Upper lobe of right lung (tissue), 1 donor: ENCODE measurements at regions not wholly inside any gene's neighbourhood (a gene's known extent, or its start where the extent isn't known, plus 50 kb on each side); places are given as distances from the start of the nearest gene placed in this dataset.

ENCODE experiments used
- ATAC-seq: fragments of 200-7000 bp; cut with Tn5 transposase; one replicate; pipeline ENCODE4 v1.9.1; 2020; ENCODE audit warnings: mild to moderate bottlenecking, moderate library complexity
- DNase-seq: peaks from one replicate; pipeline ENCODE4 v3.0.0-alpha.2; 2020
- H3K27ac ChIP-seq: fragments of 200-600 bp; one replicate; pipeline ENCODE4 v1.8.0; 2022
- H3K27me3 ChIP-seq: fragments of 200-600 bp; one replicate; pipeline ENCODE4 v1.8.0; 2022; ENCODE audit warnings: mild to moderate bottlenecking
- H3K36me3 ChIP-seq: fragments of 200-600 bp; one replicate; pipeline ENCODE4 v1.8.0; 2022
- H3K4me1 ChIP-seq: fragments of 200-600 bp; one replicate; pipeline ENCODE4 v1.8.0; 2022
- H3K4me3 ChIP-seq: fragments of 200-600 bp; one replicate; pipeline ENCODE4 v1.8.0; 2022; ENCODE audit warnings: mild to moderate bottlenecking
- H3K9me3 ChIP-seq: fragments of 200-600 bp; one replicate; pipeline ENCODE4 v1.8.0; 2022
- intact Hi-C: fragments of 100-400 bp; cut with DNase I; formaldehyde crosslinking; loops from one replicate; pipeline ENCODE4 v1.11.0; 2022
- TF ChIP-seq, protein P1 (sequence below): fragments of 200-600 bp; IDR thresholded peaks from one replicate; pipeline ENCODE4 v1.8.0; 2022; ENCODE audit warnings: antibody characterized with exemption
- donor health status: DM: no; HTN: yes; CAD: no; lungs with severe emphysema.

DNA sequence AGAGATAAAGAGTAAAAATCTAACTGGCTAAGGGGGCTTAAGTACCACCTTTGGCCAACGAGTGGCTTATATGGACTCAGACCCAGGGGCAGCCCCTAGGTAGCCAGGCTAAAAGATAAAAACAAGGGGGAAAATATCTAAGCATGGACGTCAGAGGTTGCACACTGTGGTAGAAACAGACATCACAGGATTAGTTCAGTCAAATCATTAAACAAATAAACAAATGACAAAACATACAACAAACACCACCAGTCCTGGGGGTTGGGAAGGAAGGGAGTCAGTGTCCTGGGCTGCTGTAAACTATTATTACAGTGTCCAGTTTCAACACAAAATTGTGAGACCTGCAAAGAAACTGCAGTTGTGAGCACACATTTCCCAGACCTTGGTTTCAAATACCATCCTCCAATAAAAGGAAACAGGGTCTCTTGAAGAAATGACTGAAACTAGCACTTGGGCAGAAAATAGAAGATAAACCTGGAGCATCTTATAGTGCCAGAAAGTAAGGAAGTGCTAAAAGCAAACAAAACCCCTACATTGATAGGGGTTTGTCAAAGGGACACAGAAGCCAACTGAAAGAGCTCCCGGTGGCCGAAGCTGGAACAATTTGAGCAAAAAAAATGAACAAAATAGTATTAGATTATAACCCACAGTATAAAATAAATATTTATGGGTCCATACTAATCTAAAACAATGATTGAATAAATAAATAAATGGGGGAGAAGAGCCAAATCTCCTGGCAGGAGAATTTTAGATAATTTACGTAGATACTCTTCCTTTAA, 154.8 kb upstream of the KLF7 start:
- DNase-seq: no peak

DNA sequence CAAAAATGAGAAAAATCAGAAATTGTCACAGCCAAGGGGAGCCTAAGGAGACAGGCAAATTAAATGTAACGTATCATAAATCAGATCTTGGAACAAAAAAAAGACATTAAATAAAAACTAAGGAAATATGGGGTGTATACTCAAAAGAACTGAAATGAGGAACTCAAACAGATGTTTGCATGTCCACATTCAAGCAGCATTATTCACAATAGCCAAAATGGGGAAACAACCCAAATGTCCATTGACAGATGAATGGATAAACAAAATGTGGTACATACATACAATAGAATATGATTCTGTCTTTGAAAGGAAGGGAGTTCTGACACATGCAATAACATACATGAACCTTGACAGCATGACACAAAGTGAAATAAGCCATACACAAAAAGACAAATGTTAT, 155.8 kb upstream of the KLF7 start:
- TF ChIP-seq, protein P1, sequence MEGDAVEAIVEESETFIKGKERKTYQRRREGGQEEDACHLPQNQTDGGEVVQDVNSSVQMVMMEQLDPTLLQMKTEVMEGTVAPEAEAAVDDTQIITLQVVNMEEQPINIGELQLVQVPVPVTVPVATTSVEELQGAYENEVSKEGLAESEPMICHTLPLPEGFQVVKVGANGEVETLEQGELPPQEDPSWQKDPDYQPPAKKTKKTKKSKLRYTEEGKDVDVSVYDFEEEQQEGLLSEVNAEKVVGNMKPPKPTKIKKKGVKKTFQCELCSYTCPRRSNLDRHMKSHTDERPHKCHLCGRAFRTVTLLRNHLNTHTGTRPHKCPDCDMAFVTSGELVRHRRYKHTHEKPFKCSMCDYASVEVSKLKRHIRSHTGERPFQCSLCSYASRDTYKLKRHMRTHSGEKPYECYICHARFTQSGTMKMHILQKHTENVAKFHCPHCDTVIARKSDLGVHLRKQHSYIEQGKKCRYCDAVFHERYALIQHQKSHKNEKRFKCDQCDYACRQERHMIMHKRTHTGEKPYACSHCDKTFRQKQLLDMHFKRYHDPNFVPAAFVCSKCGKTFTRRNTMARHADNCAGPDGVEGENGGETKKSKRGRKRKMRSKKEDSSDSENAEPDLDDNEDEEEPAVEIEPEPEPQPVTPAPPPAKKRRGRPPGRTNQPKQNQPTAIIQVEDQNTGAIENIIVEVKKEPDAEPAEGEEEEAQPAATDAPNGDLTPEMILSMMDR: no peak
- Histone ChIP-seq H3K36me3 (no peaks in the 10 kb centered on the region), H3K9me3 (no peaks in the 10 kb centered on the region), H3K27me3 (no peaks in the 10 kb centered on the region), H3K27ac (no peak overlapping the region), H3K4me3 (no peak overlapping the region), H3K4me1 (no peaks in the 10 kb centered on the region)
- peak; percentile 45 for ATAC-seq
- intact Hi-C loops: no loop called here
- no peak for DNase-seq

More for the DNA sequence above, 154.8 kb upstream of the KLF7 start:
- no peak overlapping the region for H3K27ac ChIP-seq
- H3K9me3 ChIP-seq: no peaks in the 10 kb centered on the region
- H3K36me3 ChIP-seq: no peaks in the 10 kb centered on the region
- TF ChIP-seq, protein P1: no peak
- H3K4me1 ChIP-seq: no peaks in the 10 kb centered on the region
- H3K4me3 ChIP-seq: no peak overlapping the region
- no peak for ATAC-seq
- H3K27me3 ChIP-seq: no peaks in the 10 kb centered on the region
- intact Hi-C loops: no loop called here

DNA sequence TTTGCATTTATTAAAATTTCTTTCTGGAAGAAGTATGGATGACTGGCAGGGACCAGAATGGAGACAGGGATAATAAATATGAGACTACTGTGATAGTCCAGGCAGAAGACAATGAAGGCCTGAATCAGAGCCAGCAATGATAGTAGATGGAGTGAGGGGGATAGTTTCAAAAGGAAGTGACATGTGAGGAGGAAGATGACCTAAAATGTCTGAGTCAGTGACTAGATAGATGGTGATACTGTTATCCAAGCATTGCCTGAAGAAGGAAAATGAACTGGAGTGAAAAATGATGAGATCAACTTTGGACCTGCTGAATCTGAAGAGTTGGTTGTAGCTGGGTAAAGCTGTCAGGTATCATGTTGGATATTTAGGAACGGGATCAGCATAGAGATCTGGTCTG, 158.3 kb upstream of the KLF7 start:
- Histone ChIP-seq H3K27ac (no peak overlapping the region), H3K9me3 (no peaks in the 10 kb centered on the region), H3K36me3 (no peaks in the 10 kb centered on the region), H3K27me3 (no peaks in the 10 kb centered on the region), H3K4me3 (no peak overlapping the region), H3K4me1 (no peaks in the 10 kb centered on the region)
- TF ChIP-seq, protein P1: no peak
- ATAC-seq: no peak
- DNase-seq: no peak
- intact Hi-C loops: no loop called here

DNA sequence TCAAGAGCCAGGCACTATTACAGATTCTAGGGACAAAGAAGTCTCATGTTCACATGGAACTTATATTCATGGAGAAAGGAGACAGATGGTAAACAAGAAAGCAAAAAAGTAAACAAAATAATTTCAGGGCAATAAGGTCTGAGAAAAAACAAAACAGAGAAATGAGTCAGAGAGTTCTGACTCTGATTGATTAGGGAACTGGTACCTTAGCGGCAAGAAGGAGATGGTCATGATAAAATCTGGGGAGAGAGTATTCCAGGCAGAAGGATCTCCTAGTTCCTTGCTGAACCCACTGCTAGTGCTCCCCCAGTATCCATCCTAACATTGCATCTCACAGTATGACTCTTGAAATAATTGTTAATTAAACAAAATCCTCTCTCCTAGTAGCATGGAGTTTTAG, 161.8 kb upstream of the KLF7 start:
- Histone ChIP-seq H3K4me1 (peaks cover 8% of the 10 kb centered on the region), H3K27ac (no peak overlapping the region), H3K9me3 (no peaks in the 10 kb centered on the region), H3K36me3 (no peaks in the 10 kb centered on the region), H3K4me3 (no peak overlapping the region), H3K27me3 (no peaks in the 10 kb centered on the region)
- ATAC-seq (no peak), DNase-seq (no peak)
- TF ChIP-seq, protein P1: no peak
- intact Hi-C loops: no loop called here

DNA sequence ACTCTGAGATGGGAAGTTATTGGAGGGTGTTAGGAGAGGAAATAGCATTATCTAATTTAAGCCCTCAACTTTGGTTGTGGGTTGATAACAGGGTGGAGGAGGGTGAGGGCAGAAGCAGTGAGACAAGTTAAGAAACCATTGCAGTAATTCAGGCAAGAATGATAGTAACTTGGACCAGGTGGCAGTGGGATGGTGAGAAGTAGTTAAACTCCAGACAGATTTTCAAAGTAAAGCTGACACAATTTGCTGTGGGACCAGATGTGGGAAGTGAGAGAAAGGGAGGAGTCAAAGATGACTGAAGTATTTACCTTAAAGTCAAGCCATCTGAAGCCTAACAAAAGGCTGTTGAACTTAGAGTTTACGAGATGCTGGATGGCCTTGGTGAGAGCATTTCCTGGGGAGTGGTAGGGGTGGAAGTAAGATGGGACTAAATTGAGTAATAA, 163.2 kb upstream of the KLF7 start:
- no peaks in the 10 kb centered on the region for H3K9me3 ChIP-seq
- intact Hi-C loops: no loop called here
- H3K27me3 ChIP-seq: no peaks in the 10 kb centered on the region
- peaks cover 10% of the 10 kb centered on the region for H3K4me1 ChIP-seq
- H3K36me3 ChIP-seq: no peaks in the 10 kb centered on the region
- DNase-seq (no peak), ATAC-seq (no peak)
- TF ChIP-seq, protein P1: no peak
- H3K4me3 ChIP-seq: no peak overlapping the region
- no peak overlapping the region for H3K27ac ChIP-seq
